ENCODE measurements at regions not wholly inside any gene's neighbourhood (a gene's known extent, or its start where the extent isn't known, plus 50 kb on each side); places are given as distances from the start of the nearest gene placed in this dataset.

DNA sequence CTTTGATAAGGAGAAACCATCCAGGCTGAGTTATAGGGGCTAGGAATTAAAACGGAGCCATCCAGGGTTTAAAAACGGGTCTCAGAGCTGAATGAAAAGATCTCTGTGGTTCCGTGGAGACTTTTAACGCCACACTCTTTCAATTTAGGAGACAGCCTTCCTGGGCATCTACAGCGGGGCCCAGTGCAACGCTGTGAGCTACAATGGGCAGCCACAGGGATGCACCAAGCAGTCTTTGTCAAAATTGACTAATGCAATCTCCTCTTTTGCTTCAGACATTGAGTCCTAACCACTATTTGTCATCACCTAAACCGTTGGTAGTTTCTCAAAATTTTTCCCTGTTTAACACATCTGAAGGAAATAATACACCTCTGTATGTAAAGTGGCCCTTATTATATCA, 96.6 kb upstream of the ABCA1 start:
- TF ChIP-seq ZFP30 (CRISPR knock-in tag; IDR thresholded peaks at IDR 0.05) (no peak), ZFP3 (CRISPR knock-in tag; IDR thresholded peaks at IDR 0.05) (no peak), ZNF70 (CRISPR knock-in tag; IDR thresholded peaks at IDR 0.05) (no peak), RARB (CRISPR knock-in tag; IDR thresholded peaks at IDR 0.05) (no peak), BACH2 (CRISPR knock-in tag; IDR thresholded peaks at IDR 0.05; ENCODE audit: borderline replicate concordance) (no peak), TCF4 (CRISPR knock-in tag; IDR thresholded peaks at IDR 0.05; ENCODE audit: borderline replicate concordance) (no peak), ISL1 (CRISPR knock-in tag; IDR thresholded peaks at IDR 0.05) (no peak)
- TF ChIP-seq, protein P1, sequence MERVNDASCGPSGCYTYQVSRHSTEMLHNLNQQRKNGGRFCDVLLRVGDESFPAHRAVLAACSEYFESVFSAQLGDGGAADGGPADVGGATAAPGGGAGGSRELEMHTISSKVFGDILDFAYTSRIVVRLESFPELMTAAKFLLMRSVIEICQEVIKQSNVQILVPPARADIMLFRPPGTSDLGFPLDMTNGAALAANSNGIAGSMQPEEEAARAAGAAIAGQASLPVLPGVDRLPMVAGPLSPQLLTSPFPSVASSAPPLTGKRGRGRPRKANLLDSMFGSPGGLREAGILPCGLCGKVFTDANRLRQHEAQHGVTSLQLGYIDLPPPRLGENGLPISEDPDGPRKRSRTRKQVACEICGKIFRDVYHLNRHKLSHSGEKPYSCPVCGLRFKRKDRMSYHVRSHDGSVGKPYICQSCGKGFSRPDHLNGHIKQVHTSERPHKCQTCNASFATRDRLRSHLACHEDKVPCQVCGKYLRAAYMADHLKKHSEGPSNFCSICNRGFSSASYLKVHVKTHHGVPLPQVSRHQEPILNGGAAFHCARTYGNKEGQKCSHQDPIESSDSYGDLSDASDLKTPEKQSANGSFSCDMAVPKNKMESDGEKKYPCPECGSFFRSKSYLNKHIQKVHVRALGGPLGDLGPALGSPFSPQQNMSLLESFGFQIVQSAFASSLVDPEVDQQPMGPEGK (CRISPR knock-in tag; IDR thresholded peaks at IDR 0.05; ENCODE audit: borderline replicate concordance) = no peak
- TF ChIP-seq, protein P2, sequence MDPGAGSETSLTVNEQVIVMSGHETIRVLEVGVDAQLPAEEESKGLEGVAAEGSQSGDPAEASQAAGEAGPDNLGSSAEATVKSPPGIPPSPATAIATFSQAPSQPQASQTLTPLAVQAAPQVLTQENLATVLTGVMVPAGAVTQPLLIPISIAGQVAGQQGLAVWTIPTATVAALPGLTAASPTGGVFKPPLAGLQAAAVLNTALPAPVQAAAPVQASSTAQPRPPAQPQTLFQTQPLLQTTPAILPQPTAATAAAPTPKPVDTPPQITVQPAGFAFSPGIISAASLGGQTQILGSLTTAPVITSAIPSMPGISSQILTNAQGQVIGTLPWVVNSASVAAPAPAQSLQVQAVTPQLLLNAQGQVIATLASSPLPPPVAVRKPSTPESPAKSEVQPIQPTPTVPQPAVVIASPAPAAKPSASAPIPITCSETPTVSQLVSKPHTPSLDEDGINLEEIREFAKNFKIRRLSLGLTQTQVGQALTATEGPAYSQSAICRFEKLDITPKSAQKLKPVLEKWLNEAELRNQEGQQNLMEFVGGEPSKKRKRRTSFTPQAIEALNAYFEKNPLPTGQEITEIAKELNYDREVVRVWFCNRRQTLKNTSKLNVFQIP (CRISPR knock-in tag; IDR thresholded peaks at IDR 0.05; ENCODE audit: borderline replicate concordance, low read depth) = no peak
